GM12878 (cell line): ENCODE measurements at regions not wholly inside any gene's neighbourhood (a gene's known extent, or its start where the extent isn't known, plus 50 kb on each side); places are given as distances from the start of the nearest gene placed in this dataset.

Experiments used
- BCL11A ChIP-seq: IDR thresholded peaks from 2 replicates; pipeline ENCODE4 v1.6.1; 2011; ENCODE audit warnings: low read depth, low read length
- BRCA1 ChIP-seq: IDR thresholded peaks from 2 replicates; pipeline ENCODE4 v1.6.1; 2011; ENCODE audit warnings: low read depth, low read length, improper control_type of control experiment
- CREB1 ChIP-seq: IDR thresholded peaks from 2 replicates; pipeline ENCODE4 v1.6.1; 2012; ENCODE audit warnings: low read depth, mild to moderate bottlenecking, inconsistent platforms
- CREM ChIP-seq: IDR thresholded peaks from 2 replicates; pipeline ENCODE4 v1.6.1; 2014; ENCODE audit warnings: antibody characterized with exemption, low read depth
- EGR1 ChIP-seq, 2 experiments: IDR thresholded peaks; 1 replicate in 1 of 2; 2 replicates in 1 of 2; pipeline ENCODE4 v1.6.1; 2011 to 2012; ENCODE audit warnings: low read depth in 2 of 2, low read length in 2 of 2, borderline replicate concordance in 1 of 2, mild to moderate bottlenecking in 1 of 2, moderate library complexity in 1 of 2
- FOS ChIP-seq: IDR thresholded peaks from 3 replicates; pipeline ENCODE4 v1.6.1; 2011; ENCODE audit warnings: borderline replicate concordance; ENCODE audit not compliant: insufficient read length; ENCODE audit errors: extremely low read depth
- GATAD2B ChIP-seq: fragments of 450-650 bp; conservative IDR thresholded peaks from 2 replicates; pipeline ENCODE4 v1.6.1; 2017; ENCODE audit warnings: low read depth, mild to moderate bottlenecking, moderate library complexity
- KAT2A ChIP-seq: conservative IDR thresholded peaks from 2 replicates; pipeline ENCODE4 v1.6.1; 2011; ENCODE audit warnings: low read depth, low read length; ENCODE audit not compliant: control insufficient read depth
- MXI1 ChIP-seq: fragments of 150-350 bp; IDR thresholded peaks from 2 replicates; pipeline ENCODE4 v1.6.1; 2011; ENCODE audit warnings: low read depth, mild to moderate bottlenecking, inconsistent platforms, low read length, improper control_type of control experiment
- NFIC ChIP-seq: IDR thresholded peaks from 2 replicates; pipeline ENCODE4 v1.6.1; 2012; ENCODE audit warnings: low read depth, mild to moderate bottlenecking, inconsistent platforms, low read length, moderate library complexity
- RAD51 ChIP-seq: fragments of 450-650 bp; IDR thresholded peaks from 2 replicates; pipeline ENCODE4 v1.6.1; 2016; ENCODE audit warnings: moderate library complexity, mild to moderate bottlenecking, inconsistent platforms
- TBL1XR1 ChIP-seq: IDR thresholded peaks from 2 replicates; pipeline ENCODE4 v1.6.1; 2012; ENCODE audit warnings: low read depth, low read length, improper control_type of control experiment
- YBX1 ChIP-seq: fragments of 450-650 bp; IDR thresholded peaks from 2 replicates; pipeline ENCODE4 v1.6.1; 2016; ENCODE audit warnings: antibody characterized with exemption
- ZNF207 ChIP-seq: fragments of 450-650 bp; IDR thresholded peaks from 2 replicates; pipeline ENCODE4 v1.6.1; 2014; ENCODE audit warnings: antibody characterized with exemption, mild to moderate bottlenecking, borderline replicate concordance
- ZNF622 ChIP-seq: fragments of 450-650 bp; IDR thresholded peaks from 2 replicates; pipeline ENCODE4 v1.6.1; 2017; ENCODE audit warnings: mild to moderate bottlenecking, inconsistent platforms
- TF ChIP-seq, protein P1 (sequence below): fragments of 150-350 bp; IDR thresholded peaks from 2 replicates; pipeline ENCODE4 v1.6.1; 2016; ENCODE audit warnings: low read depth, low read length
- TF ChIP-seq, protein P2 (sequence below): fragments of 450-650 bp; IDR thresholded peaks from 2 replicates; pipeline ENCODE4 v1.6.1; 2017; ENCODE audit warnings: low read depth, mild to moderate bottlenecking, moderate library complexity
- TF ChIP-seq, protein P3 (sequence below): IDR thresholded peaks from 2 replicates; pipeline ENCODE4 v1.6.1; 2011; ENCODE audit warnings: low read depth, mild to moderate bottlenecking, low read length, moderate library complexity, borderline replicate concordance; ENCODE audit errors: extremely low read depth
- TF ChIP-seq, protein P4 (sequence below): fragments of 450-650 bp; IDR thresholded peaks from 2 replicates; pipeline ENCODE4 v1.6.1; 2017; ENCODE audit warnings: mild to moderate bottlenecking, moderate library complexity

DNA sequence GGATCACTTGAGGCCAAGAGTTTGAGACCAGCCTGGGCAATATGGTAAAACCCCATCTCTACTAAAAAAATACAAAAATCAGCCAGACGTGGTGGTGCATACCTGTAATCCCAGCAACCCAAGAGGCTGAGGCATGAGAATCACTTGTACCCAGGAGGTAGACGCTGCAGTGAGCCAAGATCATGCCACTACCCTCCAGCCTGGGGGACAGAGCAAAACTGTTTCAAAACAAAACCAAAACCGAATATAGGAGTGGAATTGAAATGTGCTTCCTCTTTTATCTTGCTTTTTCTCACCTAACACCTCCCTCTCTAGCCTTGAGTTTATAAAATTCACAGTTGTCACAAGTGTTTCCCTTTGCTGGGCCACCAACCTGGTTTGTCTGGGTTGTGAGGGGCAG, 181.9 kb downstream of the PAH start (continued):
- TF ChIP-seq, protein P1, sequence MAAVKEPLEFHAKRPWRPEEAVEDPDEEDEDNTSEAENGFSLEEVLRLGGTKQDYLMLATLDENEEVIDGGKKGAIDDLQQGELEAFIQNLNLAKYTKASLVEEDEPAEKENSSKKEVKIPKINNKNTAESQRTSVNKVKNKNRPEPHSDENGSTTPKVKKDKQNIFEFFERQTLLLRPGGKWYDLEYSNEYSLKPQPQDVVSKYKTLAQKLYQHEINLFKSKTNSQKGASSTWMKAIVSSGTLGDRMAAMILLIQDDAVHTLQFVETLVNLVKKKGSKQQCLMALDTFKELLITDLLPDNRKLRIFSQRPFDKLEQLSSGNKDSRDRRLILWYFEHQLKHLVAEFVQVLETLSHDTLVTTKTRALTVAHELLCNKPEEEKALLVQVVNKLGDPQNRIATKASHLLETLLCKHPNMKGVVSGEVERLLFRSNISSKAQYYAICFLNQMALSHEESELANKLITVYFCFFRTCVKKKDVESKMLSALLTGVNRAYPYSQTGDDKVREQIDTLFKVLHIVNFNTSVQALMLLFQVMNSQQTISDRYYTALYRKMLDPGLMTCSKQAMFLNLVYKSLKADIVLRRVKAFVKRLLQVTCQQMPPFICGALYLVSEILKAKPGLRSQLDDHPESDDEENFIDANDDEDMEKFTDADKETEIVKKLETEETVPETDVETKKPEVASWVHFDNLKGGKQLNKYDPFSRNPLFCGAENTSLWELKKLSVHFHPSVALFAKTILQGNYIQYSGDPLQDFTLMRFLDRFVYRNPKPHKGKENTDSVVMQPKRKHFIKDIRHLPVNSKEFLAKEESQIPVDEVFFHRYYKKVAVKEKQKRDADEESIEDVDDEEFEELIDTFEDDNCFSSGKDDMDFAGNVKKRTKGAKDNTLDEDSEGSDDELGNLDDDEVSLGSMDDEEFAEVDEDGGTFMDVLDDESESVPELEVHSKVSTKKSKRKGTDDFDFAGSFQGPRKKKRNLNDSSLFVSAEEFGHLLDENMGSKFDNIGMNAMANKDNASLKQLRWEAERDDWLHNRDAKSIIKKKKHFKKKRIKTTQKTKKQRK, result no peak
- TF ChIP-seq FOS, result no peak
- no peak for TF ChIP-seq CREB1
- TF ChIP-seq KAT2A, result no peak
- TF ChIP-seq NFIC, result no peak; the same call in 1 of the 2 replicates
- no peak for TF ChIP-seq YBX1
- no peak for TF ChIP-seq ZNF622
- TF ChIP-seq, protein P2, sequence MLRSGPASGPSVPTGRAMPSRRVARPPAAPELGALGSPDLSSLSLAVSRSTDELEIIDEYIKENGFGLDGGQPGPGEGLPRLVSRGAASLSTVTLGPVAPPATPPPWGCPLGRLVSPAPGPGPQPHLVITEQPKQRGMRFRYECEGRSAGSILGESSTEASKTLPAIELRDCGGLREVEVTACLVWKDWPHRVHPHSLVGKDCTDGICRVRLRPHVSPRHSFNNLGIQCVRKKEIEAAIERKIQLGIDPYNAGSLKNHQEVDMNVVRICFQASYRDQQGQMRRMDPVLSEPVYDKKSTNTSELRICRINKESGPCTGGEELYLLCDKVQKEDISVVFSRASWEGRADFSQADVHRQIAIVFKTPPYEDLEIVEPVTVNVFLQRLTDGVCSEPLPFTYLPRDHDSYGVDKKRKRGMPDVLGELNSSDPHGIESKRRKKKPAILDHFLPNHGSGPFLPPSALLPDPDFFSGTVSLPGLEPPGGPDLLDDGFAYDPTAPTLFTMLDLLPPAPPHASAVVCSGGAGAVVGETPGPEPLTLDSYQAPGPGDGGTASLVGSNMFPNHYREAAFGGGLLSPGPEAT, result peak; percentile 76; the same call in 1 of the 2 replicates
- TF ChIP-seq, protein P3, sequence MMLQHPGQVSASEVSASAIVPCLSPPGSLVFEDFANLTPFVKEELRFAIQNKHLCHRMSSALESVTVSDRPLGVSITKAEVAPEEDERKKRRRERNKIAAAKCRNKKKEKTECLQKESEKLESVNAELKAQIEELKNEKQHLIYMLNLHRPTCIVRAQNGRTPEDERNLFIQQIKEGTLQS, result no peak
- no peak for TF ChIP-seq BRCA1
- TF ChIP-seq MXI1, result no peak
- no peak for TF ChIP-seq TBL1XR1
- no peak for TF ChIP-seq RAD51
- TF ChIP-seq, protein P4, sequence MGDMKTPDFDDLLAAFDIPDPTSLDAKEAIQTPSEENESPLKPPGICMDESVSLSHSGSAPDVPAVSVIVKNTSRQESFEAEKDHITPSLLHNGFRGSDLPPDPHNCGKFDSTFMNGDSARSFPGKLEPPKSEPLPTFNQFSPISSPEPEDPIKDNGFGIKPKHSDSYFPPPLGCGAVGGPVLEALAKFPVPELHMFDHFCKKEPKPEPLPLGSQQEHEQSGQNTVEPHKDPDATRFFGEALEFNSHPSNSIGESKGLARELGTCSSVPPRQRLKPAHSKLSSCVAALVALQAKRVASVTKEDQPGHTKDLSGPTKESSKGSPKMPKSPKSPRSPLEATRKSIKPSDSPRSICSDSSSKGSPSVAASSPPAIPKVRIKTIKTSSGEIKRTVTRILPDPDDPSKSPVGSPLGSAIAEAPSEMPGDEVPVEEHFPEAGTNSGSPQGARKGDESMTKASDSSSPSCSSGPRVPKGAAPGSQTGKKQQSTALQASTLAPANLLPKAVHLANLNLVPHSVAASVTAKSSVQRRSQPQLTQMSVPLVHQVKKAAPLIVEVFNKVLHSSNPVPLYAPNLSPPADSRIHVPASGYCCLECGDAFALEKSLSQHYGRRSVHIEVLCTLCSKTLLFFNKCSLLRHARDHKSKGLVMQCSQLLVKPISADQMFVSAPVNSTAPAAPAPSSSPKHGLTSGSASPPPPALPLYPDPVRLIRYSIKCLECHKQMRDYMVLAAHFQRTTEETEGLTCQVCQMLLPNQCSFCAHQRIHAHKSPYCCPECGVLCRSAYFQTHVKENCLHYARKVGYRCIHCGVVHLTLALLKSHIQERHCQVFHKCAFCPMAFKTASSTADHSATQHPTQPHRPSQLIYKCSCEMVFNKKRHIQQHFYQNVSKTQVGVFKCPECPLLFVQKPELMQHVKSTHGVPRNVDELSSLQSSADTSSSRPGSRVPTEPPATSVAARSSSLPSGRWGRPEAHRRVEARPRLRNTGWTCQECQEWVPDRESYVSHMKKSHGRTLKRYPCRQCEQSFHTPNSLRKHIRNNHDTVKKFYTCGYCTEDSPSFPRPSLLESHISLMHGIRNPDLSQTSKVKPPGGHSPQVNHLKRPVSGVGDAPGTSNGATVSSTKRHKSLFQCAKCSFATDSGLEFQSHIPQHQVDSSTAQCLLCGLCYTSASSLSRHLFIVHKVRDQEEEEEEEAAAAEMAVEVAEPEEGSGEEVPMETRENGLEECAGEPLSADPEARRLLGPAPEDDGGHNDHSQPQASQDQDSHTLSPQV, result no peak
- TF ChIP-seq CREM, result no peak
- no peak for TF ChIP-seq EGR1 (IDR thresholded peaks at IDR 0.05; ENCODE audit: borderline replicate concordance in 1 of 2, low read depth in 2 of 2, low read length in 2 of 2)
- 0 out of 2 replicates have a peak, but pooled peaks have one; percentile 34 for TF ChIP-seq GATAD2B
- no peak for TF ChIP-seq ZNF207
- TF ChIP-seq BCL11A, result no peak
